ENCODE measurements at regions not wholly inside any gene's neighbourhood (a gene's known extent, or its start where the extent isn't known, plus 50 kb on each side); places are given as distances from the start of the nearest gene placed in this dataset.

- peak in 1 of 2 experiments; percentile 41 for DNase-seq (ENCODE audit: low read depth in 1 of 2, low spot score in 2 of 2)
- H3K4me3 ChIP-seq, result no peak overlapping the region
Observed at GRCh38 chr5:125295405-125295872, 549.0 kb upstream of the ZNF608 start.

GRCh38 chr5:125298258-125298657 is 551.8 kb upstream of the ZNF608 start:
- Histone ChIP-seq H3K36me3 (no peaks in the 10 kb centered on the region), H3K9me3 (replicated peaks) (no peaks in the 10 kb centered on the region), H3K4me1 (replicated peaks) (peaks cover 31% of the 10 kb centered on the region), H3K27me3 (replicated peaks) (no peaks in the 10 kb centered on the region), H3K4me3 (no peak overlapping the region), H3K27ac (no peak overlapping the region)
- DNase-seq (ENCODE audit: low read depth in 1 of 2, low spot score in 2 of 2), result no peak

More at GRCh38 chr5:125295405-125295872, 549.0 kb upstream of the ZNF608 start:
- no peaks in the 10 kb centered on the region for H3K27me3 ChIP-seq (replicated peaks)
- H3K9me3 ChIP-seq (replicated peaks), result no peaks in the 10 kb centered on the region
- H3K36me3 ChIP-seq, result no peaks in the 10 kb centered on the region
- H3K27ac ChIP-seq, result no peak overlapping the region
- peaks cover 31% of the 10 kb centered on the region for H3K4me1 ChIP-seq (replicated peaks)

GRCh38 chr5:125298746-125299379 is 552.4 kb upstream of the ZNF608 start:
- peak in 1 of 2 experiments; percentile 55 for DNase-seq (ENCODE audit: low read depth in 1 of 2, low spot score in 2 of 2)
- no peak overlapping the region for H3K27ac ChIP-seq
- H3K36me3 ChIP-seq, result no peaks in the 10 kb centered on the region
- no peaks in the 10 kb centered on the region for H3K27me3 ChIP-seq (replicated peaks)
- H3K4me3 ChIP-seq, result no peak overlapping the region
- H3K4me1 ChIP-seq (replicated peaks), result peaks cover 31% of the 10 kb centered on the region
- no peaks in the 10 kb centered on the region for H3K9me3 ChIP-seq (replicated peaks)

- Histone ChIP-seq H3K4me1 (replicated peaks) (peaks cover 14% of the 10 kb centered on the region), H3K27me3 (replicated peaks) (no peaks in the 10 kb centered on the region), H3K27ac (no peak overlapping the region), H3K36me3 (no peaks in the 10 kb centered on the region), H3K4me3 (no peak overlapping the region), H3K9me3 (replicated peaks) (no peaks in the 10 kb centered on the region)
- DNase-seq (ENCODE audit: low read depth in 1 of 2, low spot score in 2 of 2), result no peak
Observed at GRCh38 chr5:125301711-125302110, 555.3 kb upstream of the ZNF608 start.

- Histone ChIP-seq H3K4me3 (no peak overlapping the region), H3K9me3 (replicated peaks) (no peaks in the 10 kb centered on the region), H3K27ac (no peak overlapping the region), H3K27me3 (replicated peaks) (no peaks in the 10 kb centered on the region), H3K36me3 (no peaks in the 10 kb centered on the region), H3K4me1 (replicated peaks) (peaks cover 14% of the 10 kb centered on the region)
- no peak for DNase-seq (ENCODE audit: low read depth in 1 of 2, low spot score in 2 of 2)
Observed at GRCh38 chr5:125302577-125302976, 556.1 kb upstream of the ZNF608 start.

- Histone ChIP-seq H3K36me3 (no peaks in the 10 kb centered on the region), H3K27me3 (replicated peaks) (no peaks in the 10 kb centered on the region), H3K9me3 (replicated peaks) (no peaks in the 10 kb centered on the region), H3K27ac (no peak overlapping the region), H3K4me3 (no peak overlapping the region), H3K4me1 (replicated peaks) (peaks cover 15% of the 10 kb centered on the region)
- no peak for DNase-seq (ENCODE audit: low read depth in 1 of 2, low spot score in 2 of 2)
Observed at GRCh38 chr5:125306741-125307140, 560.3 kb upstream of the ZNF608 start.

GRCh38 chr5:125310749-125311148 is 564.3 kb upstream of the ZNF608 start:
- no peaks in the 10 kb centered on the region for H3K36me3 ChIP-seq
- no peak overlapping the region for H3K4me3 ChIP-seq
- peak in 1 of 2 experiments; percentile 48 for DNase-seq (ENCODE audit: low read depth in 1 of 2, low spot score in 2 of 2)
- peaks cover 4% of the 10 kb centered on the region; the same call in 1 of the 2 replicates for H3K9me3 ChIP-seq (replicated peaks)
- H3K27ac ChIP-seq, result peak overlapping the region; percentile 79
- H3K4me1 ChIP-seq (replicated peaks), result peaks cover 23% of the 10 kb centered on the region
- H3K27me3 ChIP-seq (replicated peaks), result no peaks in the 10 kb centered on the region

GRCh38 chr5:125311743-125312142 is 565.3 kb upstream of the ZNF608 start:
- H3K4me3 ChIP-seq, result no peak overlapping the region
- H3K36me3 ChIP-seq, result no peaks in the 10 kb centered on the region
- H3K4me1 ChIP-seq (replicated peaks), result peaks cover 23% of the 10 kb centered on the region
- H3K9me3 ChIP-seq (replicated peaks), result peaks cover 4% of the 10 kb centered on the region; the same call in 1 of the 2 replicates
- H3K27me3 ChIP-seq (replicated peaks), result no peaks in the 10 kb centered on the region
- DNase-seq (ENCODE audit: low read depth in 1 of 2, low spot score in 2 of 2), result peak in 1 of 2 experiments; percentile 80
- peak overlapping the region; percentile 79 for H3K27ac ChIP-seq

- no peaks in the 10 kb centered on the region for H3K27me3 ChIP-seq (replicated peaks)
- H3K9me3 ChIP-seq (replicated peaks), result peaks cover 4% of the 10 kb centered on the region; the same call in 1 of the 2 replicates
- no peak for DNase-seq (ENCODE audit: low read depth in 1 of 2, low spot score in 2 of 2)
- no peak overlapping the region for H3K27ac ChIP-seq
- no peak overlapping the region for H3K4me3 ChIP-seq
- H3K36me3 ChIP-seq, result no peaks in the 10 kb centered on the region
- peaks cover 23% of the 10 kb centered on the region for H3K4me1 ChIP-seq (replicated peaks)
Observed at GRCh38 chr5:125313555-125313954, 567.1 kb upstream of the ZNF608 start.

- no peaks in the 10 kb centered on the region for H3K27me3 ChIP-seq (replicated peaks)
- H3K27ac ChIP-seq, result no peak overlapping the region
- no peak overlapping the region for H3K4me3 ChIP-seq
- H3K9me3 ChIP-seq (replicated peaks), result peaks cover 4% of the 10 kb centered on the region; the same call in 1 of the 2 replicates
- peaks cover 22% of the 10 kb centered on the region for H3K4me1 ChIP-seq (replicated peaks)
- H3K36me3 ChIP-seq, result no peaks in the 10 kb centered on the region
- DNase-seq (ENCODE audit: low read depth in 1 of 2, low spot score in 2 of 2), result no peak
Observed at GRCh38 chr5:125315306-125315705, 568.9 kb upstream of the ZNF608 start.

- no peak for DNase-seq (ENCODE audit: low read depth in 1 of 2, low spot score in 2 of 2)
- Histone ChIP-seq H3K36me3 (no peaks in the 10 kb centered on the region), H3K4me1 (replicated peaks) (peaks cover 11% of the 10 kb centered on the region), H3K4me3 (no peak overlapping the region), H3K27ac (no peak overlapping the region), H3K9me3 (replicated peaks) (peaks cover 4% of the 10 kb centered on the region; the same call in 1 of the 2 replicates), H3K27me3 (replicated peaks) (no peaks in the 10 kb centered on the region)
Observed at GRCh38 chr5:125316391-125316790, 570.0 kb upstream of the ZNF608 start.

GRCh38 chr5:125316915-125317535 is 570.6 kb upstream of the ZNF608 start:
- Histone ChIP-seq H3K27me3 (replicated peaks) (no peaks in the 10 kb centered on the region), H3K36me3 (no peaks in the 10 kb centered on the region), H3K4me3 (no peak overlapping the region), H3K9me3 (replicated peaks) (peaks cover 4% of the 10 kb centered on the region; the same call in 1 of the 2 replicates), H3K4me1 (replicated peaks) (peaks cover 6% of the 10 kb centered on the region), H3K27ac (no peak overlapping the region)
- no peak for DNase-seq (ENCODE audit: low read depth in 1 of 2, low spot score in 2 of 2)

GRCh38 chr5:125317536-125317995 is 571.1 kb upstream of the ZNF608 start:
- H3K27ac ChIP-seq, result no peak overlapping the region
- no peaks in the 10 kb centered on the region for H3K36me3 ChIP-seq
- DNase-seq (ENCODE audit: low read depth in 1 of 2, low spot score in 2 of 2), result no peak
- no peaks in the 10 kb centered on the region for H3K27me3 ChIP-seq (replicated peaks)
- H3K4me3 ChIP-seq, result no peak overlapping the region
- H3K9me3 ChIP-seq (replicated peaks), result peaks cover 4% of the 10 kb centered on the region; the same call in 1 of the 2 replicates
- H3K4me1 ChIP-seq (replicated peaks), result peaks cover under 1% of the 10 kb centered on the region

GRCh38 chr5:125321654-125322053 is 575.2 kb upstream of the ZNF608 start:
- no peak overlapping the region for H3K27ac ChIP-seq
- H3K9me3 ChIP-seq (replicated peaks), result no peaks in the 10 kb centered on the region
- no peaks in the 10 kb centered on the region for H3K36me3 ChIP-seq
- peaks cover 5% of the 10 kb centered on the region for H3K4me1 ChIP-seq (replicated peaks)
- H3K4me3 ChIP-seq, result no peak overlapping the region
- DNase-seq (ENCODE audit: low read depth in 1 of 2, low spot score in 2 of 2), result no peak
- H3K27me3 ChIP-seq (replicated peaks), result no peaks in the 10 kb centered on the region

Measured in SJSA1 (cell line).